ENCODE measurements at regions not wholly inside any gene's neighbourhood (a gene's known extent, or its start where the extent isn't known, plus 50 kb on each side); places are given as distances from the start of the nearest gene placed in this dataset.

- no peak for DNase-seq
Observed at GRCh38 chr20:52619671-52620070, 352.5 kb upstream of the TSHZ2 start.

GRCh38 chr20:52619101-52619500, 353.1 kb upstream of the TSHZ2 start:
- DNase-seq: no peak

- DNase-seq: no peak
Observed at GRCh38 chr20:52616629-52617028, 355.5 kb upstream of the TSHZ2 start.

- DNase-seq: no peak
Observed at GRCh38 chr20:52614051-52614863, 357.9 kb upstream of the TSHZ2 start.

- no peak for DNase-seq
Observed at GRCh38 chr20:52612046-52612632, 360.0 kb upstream of the TSHZ2 start.

- DNase-seq: no peak
Observed at GRCh38 chr20:52610749-52611148, 361.4 kb upstream of the TSHZ2 start.

- DNase-seq: no peak
Observed at GRCh38 chr20:52601295-52601971, 370.7 kb upstream of the TSHZ2 start.

- DNase-seq: no peak
Observed at GRCh38 chr20:52596256-52596655, 375.9 kb upstream of the TSHZ2 start.

- DNase-seq: no peak
Observed at GRCh38 chr20:52595518-52595917, 376.6 kb upstream of the TSHZ2 start.

GRCh38 chr20:52593654-52594053, 378.5 kb upstream of the TSHZ2 start:
- no peak for DNase-seq

- no peak for DNase-seq
Observed at GRCh38 chr20:52592567-52592966, 379.6 kb upstream of the TSHZ2 start.

- no peak for DNase-seq
Observed at GRCh38 chr20:52590100-52590499, 382.1 kb upstream of the TSHZ2 start.

- DNase-seq: no peak
Observed at GRCh38 chr20:52589251-52589812, 382.8 kb upstream of the TSHZ2 start.

- no peak for DNase-seq
Observed at GRCh38 chr20:52586660-52587059, 385.5 kb upstream of the TSHZ2 start.

- DNase-seq: no peak
Observed at GRCh38 chr20:52585333-52585732, 386.8 kb upstream of the TSHZ2 start.

GRCh38 chr20:52578559-52578958, 387.0 kb upstream of the ZFP64 start:
- DNase-seq: no peak

GRCh38 chr20:52577696-52578095, 386.1 kb upstream of the ZFP64 start:
- DNase-seq: no peak

- DNase-seq: no peak
Observed at GRCh38 chr20:52572687-52573086, 381.1 kb upstream of the ZFP64 start.

- no peak for DNase-seq
Observed at GRCh38 chr20:52569201-52569600, 377.6 kb upstream of the ZFP64 start.

- DNase-seq: no peak
Observed at GRCh38 chr20:52565614-52566013, 374.0 kb upstream of the ZFP64 start.

GRCh38 chr20:52564594-52564993, 373.0 kb upstream of the ZFP64 start:
- DNase-seq: no peak

GRCh38 chr20:52552181-52552872, 360.7 kb upstream of the ZFP64 start:
- peak; percentile 43 for DNase-seq

- DNase-seq: no peak
Observed at GRCh38 chr20:52542131-52542530, 350.6 kb upstream of the ZFP64 start.
